Mesenteric fat pad (tissue), 1 donor: ENCODE measurements at regions not wholly inside any gene's neighbourhood (a gene's known extent, or its start where the extent isn't known, plus 50 kb on each side); places are given as distances from the start of the nearest gene placed in this dataset.
"Not testable (repeated sequence)": the region's sequence is repeated elsewhere in the genome, so short reads cannot be mapped to it uniquely, and the experiment has no call there.

Source experiments
- DNase-seq: peaks from one replicate; pipeline ENCODE4 v3.0.0-alpha.2; 2020; ENCODE audit warnings: low spot score
- donor health status: DM: yes; HTN: yes; CAD: no.

- DNase-seq: no peak
Observed at GRCh38 chr6:48550603-48551002, 439.6 kb upstream of the PTCHD4 start.

GRCh38 chr6:48542191-48542590 lies 431.2 kb upstream of the PTCHD4 start:
- no peak for DNase-seq

GRCh38 chr6:48541649-48542048 lies 430.7 kb upstream of the PTCHD4 start:
- DNase-seq: no peak

GRCh38 chr6:48535582-48536009 lies 424.6 kb upstream of the PTCHD4 start:
- DNase-seq: no peak

GRCh38 chr6:48530978-48531377 lies 420.0 kb upstream of the PTCHD4 start:
- DNase-seq: not testable (repeated sequence)

GRCh38 chr6:48525849-48526248 lies 414.9 kb upstream of the PTCHD4 start:
- no peak for DNase-seq

- no peak for DNase-seq
Observed at GRCh38 chr6:48520951-48521350, 410.0 kb upstream of the PTCHD4 start.

GRCh38 chr6:48512390-48512789 lies 401.4 kb upstream of the PTCHD4 start:
- DNase-seq: no peak

- DNase-seq: no peak
Observed at GRCh38 chr6:48511378-48511777, 400.4 kb upstream of the PTCHD4 start.

- no peak for DNase-seq
Observed at GRCh38 chr6:48505621-48506020, 394.6 kb upstream of the PTCHD4 start.

GRCh38 chr6:48493432-48493831 lies 382.4 kb upstream of the PTCHD4 start:
- DNase-seq: not testable (repeated sequence)

GRCh38 chr6:48490658-48491057 lies 379.7 kb upstream of the PTCHD4 start:
- DNase-seq: no peak

- DNase-seq: no peak
Observed at GRCh38 chr6:48486876-48487275, 375.9 kb upstream of the PTCHD4 start.

- no peak for DNase-seq
Observed at GRCh38 chr6:48486373-48486772, 375.4 kb upstream of the PTCHD4 start.

GRCh38 chr6:48476257-48476656 lies 365.3 kb upstream of the PTCHD4 start:
- DNase-seq: no peak

- no peak for DNase-seq
Observed at GRCh38 chr6:48475275-48475674, 364.3 kb upstream of the PTCHD4 start.

- DNase-seq: no peak
Observed at GRCh38 chr6:48474830-48475229, 363.8 kb upstream of the PTCHD4 start.

- DNase-seq: no peak
Observed at GRCh38 chr6:48474136-48474535, 363.1 kb upstream of the PTCHD4 start.

- DNase-seq: no peak
Observed at GRCh38 chr6:48472535-48472934, 361.5 kb upstream of the PTCHD4 start.

GRCh38 chr6:48472091-48472490 lies 361.1 kb upstream of the PTCHD4 start:
- no peak for DNase-seq

- no peak for DNase-seq
Observed at GRCh38 chr6:48471326-48471725, 360.3 kb upstream of the PTCHD4 start.

- no peak for DNase-seq
Observed at GRCh38 chr6:48449002-48449401, 338.0 kb upstream of the PTCHD4 start.

- DNase-seq: no peak
Observed at GRCh38 chr6:48447251-48447650, 336.3 kb upstream of the PTCHD4 start.

- no peak for DNase-seq
Observed at GRCh38 chr6:48429610-48430009, 318.6 kb upstream of the PTCHD4 start.
